ENCODE measurements at regions not wholly inside any gene's neighbourhood (a gene's known extent, or its start where the extent isn't known, plus 50 kb on each side); places are given as distances from the start of the nearest gene placed in this dataset.
"Not testable (repeated sequence)": the region's sequence is repeated elsewhere in the genome, so short reads cannot be mapped to it uniquely, and the experiment has no call there.

DNA sequence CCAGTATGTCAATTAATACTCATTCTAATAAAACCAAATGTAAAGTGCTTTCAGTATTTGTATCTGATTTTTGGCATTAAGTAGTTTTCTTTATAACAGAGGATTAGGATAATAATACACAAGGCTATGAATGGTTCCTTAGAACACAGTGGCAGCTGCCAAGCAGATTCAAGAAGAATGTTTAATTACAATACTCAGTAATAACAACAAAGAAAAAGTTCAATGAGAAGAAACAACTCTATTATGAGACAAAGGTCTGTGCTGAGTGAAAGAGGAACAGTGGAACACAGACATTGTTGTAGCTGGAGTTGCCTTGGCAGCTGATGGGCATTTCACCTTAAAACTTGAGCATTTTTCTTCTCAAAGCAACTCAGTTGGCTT lies 502.6 kb upstream of the NR3C2 start:
- no peak for DNase-seq

DNA sequence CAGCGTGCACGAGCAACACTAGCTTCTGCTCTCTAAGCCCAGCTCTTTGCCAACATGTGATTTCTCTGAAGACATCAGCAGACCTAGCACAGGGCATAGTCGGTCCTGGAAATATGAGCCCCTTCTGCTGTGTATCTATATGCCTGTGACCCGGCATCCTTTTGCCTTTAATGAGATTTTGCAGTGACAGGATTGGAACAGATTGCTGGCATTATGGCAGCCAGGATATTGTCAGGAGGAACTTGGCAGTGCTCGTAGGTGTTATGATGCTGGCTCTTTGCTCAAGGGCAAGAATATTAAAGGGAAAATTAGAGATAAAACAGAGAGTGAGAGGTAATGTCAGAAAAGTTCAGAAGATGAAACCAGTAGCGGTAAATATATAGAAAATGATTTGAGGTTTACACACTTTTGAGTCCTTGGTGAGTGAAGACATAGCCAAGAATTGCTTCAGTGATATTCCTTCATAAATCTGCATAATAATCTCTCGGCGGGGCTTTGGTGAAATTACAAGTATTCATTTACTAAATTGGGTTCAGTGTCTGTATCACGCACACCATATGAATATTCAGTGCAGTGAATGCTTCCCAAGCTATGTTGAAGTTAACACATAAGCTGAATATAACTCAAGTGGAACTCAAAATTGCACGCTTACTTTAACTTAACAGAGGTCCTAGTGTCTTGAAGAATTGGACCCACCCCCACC lies 502.1 kb upstream of the NR3C2 start:
- no peak for DNase-seq

DNA sequence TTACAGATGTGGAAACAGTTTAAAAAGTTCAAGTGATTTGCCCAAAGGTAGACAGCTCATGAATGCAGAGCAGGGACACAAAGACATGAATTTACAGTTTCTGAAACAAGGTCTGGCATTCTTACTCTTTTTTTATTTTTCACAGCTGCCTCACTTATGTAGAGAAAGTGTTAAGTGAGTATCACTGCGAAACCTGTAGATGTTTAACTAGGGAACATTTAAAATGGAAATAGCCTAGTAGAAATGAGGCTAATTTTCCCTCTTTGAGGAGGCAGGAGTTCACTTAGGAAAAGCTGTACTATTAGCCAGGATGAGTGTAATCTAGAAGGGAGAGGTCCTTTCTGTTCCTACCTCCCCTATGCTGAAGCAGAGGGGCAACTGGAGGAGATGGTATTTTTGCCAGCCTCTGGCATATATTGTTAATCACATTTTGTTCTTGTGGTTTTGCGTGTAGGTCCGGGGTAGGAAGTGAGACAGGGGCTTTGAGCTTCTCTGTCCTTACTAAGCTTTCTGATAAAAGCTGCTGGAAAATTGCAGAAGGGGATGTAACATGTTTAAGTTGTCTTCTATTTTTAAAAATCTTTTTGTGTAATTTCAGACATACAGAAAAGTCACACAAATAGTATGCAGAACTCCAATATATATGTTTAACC lies 492.8 kb upstream of the NR3C2 start:
- DNase-seq, result no peak

DNA sequence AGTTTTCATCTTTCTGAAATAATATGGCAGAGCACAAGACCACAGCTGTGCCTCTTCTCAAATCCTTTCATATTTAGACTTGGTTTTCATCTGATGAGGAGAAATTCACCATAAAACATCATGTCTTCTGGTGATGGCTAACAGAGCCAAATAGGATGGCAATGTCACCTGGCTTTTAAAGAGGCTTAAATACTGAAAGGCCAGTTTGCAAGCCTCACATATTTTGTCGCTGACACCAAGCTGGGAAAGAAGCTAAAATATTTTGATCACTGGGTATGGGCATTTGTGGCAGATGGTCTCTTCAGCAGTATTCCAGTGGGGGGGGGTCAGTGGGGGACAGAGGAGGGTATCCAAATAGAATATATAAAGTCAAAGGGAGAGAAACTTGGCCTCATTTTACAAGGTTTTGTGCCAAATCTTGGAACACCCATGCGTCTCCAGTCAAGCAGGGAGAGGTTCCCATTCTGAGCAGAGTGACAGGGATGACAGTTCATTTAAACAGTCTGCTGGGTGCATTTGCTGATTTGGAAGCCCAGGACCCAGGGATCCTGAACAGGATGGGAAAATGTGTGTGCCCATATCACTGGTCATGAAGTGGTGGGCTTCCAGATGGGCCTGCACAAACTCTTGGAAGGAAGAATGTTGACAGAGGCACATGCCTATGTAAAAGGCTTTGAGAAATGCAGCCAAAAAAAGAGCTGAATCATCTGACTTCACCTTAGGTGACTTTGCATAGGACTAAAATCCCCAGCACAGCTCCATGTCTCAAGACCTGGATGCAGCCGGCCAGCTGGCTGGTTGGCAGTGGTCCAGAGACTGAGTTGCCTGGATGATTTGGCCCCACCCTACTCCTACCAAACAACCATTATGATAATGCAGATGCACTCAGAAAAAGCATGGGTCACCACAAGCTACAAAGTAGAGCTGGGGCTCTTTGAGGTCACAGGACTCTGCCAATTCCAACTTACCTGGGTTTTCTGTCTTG lies 484.4 kb upstream of the NR3C2 start:
- DNase-seq, result peak; percentile 54

DNA sequence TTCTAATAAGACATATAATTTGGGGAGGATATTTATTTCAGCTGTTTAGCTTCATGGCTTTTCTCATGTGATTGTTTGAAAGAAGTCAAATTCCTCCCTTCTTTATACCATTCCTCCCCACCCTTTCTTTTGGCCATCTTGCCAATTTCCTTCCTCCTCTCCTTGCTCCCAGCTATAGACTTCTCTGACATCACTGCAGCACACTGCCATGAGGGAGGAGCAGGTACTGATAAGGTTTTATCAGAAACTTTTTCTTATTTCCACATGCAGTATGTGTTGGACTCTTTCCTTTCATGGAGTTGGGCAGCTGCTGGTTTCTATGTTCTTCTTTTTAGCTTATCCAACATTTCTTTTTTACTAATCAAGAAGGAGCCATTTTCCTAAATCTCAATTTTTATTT lies 481.7 kb upstream of the NR3C2 start:
- no peak for DNase-seq

DNA sequence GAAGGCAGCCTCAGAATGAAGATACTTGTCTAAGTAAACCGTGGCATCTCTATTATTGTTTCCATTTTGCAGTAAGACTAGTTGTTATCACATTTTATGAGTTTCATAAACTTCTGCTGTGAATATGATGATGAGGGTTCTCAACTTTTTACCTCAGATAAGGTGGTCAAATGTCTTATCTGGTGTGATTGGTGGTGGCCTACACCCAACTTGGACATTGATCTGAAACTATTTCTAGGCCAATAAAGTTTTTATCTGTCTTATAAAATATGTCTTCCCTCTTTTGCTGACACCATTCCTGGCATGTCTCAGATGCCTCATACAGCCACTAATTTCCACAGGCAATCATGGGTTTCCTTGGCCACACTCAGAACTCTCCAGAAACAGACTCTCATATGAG lies 480.3 kb upstream of the NR3C2 start:
- DNase-seq, result no peak

DNA sequence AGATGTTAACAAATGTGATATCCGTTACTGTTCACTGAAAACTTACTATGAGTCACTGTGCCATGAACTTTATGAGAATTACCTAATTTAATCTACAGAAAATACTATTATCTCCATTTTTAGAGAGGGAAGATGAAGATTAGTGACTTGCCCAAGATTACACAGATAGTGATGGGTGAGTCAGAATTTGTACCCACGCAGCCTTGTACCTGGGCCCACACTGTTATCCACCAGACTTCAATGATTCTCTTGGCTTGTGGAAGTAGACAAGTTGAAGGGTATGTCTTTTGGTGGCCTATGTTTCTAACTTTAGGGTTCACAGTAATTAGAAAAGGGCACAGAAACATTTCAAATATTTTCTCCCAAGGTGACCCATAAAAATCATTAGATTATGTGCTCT lies 472.5 kb upstream of the NR3C2 start:
- no peak for DNase-seq

DNA sequence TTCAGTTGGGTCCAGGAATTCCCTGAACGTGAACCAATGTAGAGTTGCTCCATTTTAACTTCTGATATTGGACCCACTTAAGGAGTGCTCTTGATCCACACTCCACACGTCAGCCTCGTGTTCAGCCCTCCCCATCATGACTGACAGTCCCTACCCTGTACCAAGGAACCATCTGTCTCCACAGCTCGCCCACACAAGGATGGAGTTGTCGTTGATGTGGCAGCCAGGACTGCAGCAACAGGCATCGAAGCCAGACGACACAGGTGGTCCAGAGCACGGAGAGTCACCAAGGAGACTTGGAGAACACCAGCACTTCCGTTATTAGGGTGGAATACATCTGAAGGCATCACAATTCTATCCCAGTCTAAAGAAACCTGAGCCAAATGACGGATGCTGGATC lies 472.1 kb upstream of the NR3C2 start:
- DNase-seq, result no peak

DNA sequence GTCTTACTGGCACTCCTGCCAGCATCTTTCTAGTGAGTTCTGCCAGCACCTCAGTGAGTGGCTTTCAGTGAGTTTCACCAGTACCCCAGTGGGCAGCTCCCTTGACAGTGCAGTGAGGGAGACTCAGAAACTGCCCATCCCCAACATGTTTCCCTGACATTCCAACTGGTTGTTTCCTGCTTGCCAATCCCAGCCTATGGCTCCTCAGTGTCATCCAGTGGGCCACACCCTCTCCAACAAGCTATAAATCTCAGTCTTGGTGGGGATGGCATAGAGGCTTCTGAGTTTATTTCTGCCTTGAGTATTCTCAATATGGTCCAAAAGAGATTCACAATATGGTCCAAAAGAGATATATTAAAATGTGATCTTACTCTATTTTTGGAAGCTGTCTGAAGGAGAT lies 461.2 kb upstream of the NR3C2 start:
- DNase-seq, result no peak

DNA sequence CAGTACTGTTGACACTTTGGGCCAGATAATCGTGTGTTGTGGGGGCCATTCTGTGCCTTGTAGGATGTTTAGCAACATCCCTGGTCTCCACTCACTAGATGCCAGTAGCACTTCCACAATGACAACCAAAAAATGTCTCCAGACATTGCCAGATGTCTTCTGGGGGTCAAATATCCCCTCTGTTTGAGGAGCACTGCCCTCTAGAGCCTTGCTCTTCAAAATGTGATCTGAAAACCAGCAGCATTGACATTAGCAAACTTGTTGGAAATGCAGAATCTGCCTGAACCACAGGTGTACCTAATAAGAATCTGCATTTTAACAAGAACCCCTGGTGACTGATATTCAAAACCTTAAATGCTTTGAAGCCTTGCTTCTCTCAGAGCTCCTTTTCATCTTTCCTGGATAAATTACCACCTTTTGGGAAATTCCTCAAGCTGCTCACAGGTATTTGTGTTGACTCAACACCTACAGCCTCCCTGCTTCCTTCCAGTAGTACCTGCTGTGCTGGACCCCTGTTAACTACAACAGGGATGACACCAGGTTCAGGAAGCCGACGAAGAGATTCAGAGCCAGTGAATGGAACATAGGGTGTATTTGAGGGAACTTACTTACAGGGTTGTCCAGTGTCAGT lies 459.0 kb upstream of the NR3C2 start:
- DNase-seq, result no peak

DNA sequence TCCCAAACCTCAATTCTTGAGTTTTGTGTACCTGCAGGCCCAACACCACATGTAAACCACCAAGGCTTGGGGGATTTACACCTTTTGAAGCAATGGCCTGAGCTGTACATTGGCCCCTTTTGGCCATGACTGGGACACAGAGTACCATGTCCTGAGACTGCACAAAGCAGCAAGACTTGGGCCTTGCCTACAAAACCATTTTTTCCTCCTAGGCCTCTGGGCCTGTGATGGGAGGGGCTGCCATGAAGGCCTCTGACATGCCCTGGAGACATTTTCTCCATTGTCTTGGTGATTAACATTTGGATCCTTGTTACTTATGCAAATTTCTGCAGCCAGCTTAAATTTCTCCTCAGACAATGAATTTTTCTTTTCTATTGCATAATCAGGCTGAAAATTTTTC lies 455.9 kb upstream of the NR3C2 start:
- DNase-seq, result not testable (repeated sequence)

DNA sequence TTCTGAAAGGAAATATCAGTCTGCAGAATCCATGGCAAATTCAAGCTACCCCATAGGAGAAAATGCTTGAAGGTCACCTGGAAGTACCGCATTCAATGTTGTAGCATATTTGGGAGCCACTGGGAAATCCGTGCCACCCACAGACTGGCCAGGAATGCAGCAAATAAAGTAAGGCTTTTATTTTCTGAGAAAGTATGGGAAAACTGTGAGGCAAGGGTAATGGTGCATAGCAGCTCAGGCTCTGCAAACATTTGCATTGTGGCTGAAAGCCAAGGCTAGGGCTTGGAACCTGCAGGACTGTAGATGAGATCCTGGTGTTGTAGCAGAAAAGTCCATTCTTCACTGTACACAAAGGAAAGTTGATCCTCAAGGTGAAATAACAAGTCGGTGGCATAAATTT lies 450.9 kb upstream of the NR3C2 start:
- DNase-seq, result no peak

DNA sequence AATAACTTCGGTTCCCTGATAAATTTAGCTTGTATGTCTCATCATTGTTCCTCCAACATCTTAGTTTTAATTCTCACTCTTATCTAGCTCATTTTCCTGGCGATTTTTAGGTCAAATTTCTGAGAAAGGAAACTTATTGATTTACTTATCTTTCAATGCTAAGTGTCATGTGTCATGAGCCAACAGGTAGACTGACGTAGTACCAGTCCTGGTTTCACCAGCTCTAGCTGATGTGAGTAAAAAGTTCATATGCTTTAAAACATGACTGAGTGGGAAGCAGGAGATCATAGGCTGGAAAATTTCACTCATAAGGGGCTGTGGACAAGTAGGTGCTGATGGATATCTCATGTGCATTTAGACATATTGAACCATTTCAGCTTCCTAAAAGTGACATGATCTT lies 441.7 kb upstream of the NR3C2 start:
- no peak for DNase-seq

DNA sequence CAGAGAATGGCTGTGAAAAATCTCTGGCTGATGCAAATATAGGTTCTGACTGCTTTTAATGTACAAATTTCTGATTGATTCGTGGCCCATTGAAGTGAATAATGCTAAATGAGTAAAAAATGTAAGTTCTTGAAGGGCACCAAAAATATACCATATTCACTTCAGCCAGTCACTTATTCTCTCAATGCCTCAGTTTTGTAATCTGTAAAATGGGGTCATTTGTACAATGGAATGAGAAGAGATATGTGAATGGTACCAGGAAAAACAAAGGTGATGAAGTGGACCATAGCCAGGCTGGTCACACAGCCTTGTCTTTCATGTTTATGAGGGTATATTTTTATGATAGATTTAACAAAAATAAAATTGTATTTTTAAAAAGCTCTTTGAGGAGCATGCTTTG lies 441.2 kb upstream of the NR3C2 start:
- no peak for DNase-seq

DNA sequence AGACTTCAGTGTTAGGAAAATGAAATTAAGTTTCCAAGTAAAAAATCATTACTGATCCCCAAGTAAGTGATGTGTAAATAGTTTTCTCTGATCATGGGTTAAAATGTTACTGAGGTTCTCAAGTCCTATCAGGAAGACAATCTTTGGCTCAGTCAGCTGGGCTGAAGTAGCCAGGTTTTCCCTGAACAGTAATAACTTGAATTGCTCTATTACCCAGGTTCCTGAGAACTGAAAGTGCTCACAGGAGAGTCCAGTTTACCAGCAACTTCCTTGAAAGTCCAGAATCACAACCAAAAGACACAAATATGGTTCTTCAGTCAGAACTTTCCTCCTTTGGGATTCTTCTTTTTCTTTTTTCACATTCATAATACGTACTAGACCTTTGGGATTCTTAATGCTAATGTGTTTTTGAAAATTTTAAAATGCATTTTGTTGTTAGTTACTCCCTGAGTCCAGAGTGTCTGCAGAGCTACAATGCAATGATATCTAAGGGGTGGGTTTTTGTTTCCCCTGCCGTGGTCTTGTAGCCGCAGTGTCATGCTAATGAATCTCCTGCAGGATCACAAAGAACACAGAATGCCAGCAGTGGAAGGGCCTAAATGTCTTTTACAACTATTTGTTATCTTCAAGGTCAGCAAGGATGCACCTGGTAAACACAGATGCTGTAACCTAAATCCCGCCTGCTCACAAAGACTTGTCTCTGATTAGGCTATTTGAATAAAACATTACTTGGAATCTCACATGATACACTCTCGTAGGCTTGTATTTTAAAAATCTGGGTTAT lies 439.8 kb upstream of the NR3C2 start:
- DNase-seq, result no peak

DNA sequence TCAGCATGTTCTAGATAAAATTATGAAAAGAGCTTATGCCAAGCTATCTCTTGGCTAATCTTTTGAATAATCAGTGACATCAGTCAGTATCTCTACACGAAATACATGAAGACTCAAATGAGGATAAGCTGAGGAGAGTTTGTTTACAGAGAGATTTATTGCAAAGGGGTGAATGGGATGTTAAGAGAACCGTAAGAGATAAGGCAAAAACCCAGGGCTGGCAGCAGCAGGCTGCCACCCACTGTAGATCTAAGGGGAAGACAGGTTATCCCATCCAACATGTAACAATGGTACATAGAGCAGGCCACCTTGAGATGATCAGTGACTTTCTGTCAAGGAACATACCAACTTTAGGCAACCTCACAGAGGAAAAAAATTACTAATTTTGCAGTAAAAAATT lies 432.1 kb upstream of the NR3C2 start:
- DNase-seq, result no peak

DNA sequence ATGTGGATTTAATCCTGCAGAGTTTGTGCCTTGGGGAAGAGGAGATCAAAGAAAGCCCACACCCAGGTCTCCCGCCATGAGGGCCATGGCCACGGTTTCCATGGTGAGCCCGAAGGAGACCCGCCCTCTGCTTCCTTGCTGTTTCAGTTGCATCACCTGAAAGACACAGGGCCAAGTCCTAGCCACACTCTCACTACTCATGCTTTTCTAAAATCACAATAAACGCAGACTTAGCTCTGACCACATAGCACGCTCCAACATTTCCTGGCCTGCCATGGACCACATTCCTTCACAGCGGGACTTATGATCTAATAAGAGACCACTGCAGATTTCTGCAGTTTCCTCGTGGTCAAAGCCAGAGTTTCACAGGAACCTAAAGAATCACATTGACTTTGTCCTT lies 426.0 kb upstream of the NR3C2 start:
- DNase-seq, result no peak

DNA sequence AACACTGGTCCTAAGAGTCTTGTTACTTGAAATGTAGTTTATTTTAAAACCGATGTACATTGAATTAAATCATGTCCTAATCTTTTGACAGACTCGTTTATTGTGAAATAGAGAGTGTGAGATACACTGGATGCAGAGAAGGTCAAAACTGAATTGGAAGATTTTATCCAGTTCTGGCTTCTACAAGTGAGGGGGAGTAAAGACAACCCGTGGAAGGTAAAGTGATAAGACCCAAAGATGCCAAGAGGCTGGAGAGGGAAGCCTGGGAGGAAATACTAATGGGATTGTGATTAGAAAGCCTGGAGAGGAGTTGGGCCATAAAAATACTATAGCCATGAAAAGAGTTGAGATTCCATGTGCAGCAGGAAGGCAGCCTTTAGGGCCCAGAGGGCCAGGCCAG lies 424.5 kb upstream of the NR3C2 start:
- no peak for DNase-seq

DNA sequence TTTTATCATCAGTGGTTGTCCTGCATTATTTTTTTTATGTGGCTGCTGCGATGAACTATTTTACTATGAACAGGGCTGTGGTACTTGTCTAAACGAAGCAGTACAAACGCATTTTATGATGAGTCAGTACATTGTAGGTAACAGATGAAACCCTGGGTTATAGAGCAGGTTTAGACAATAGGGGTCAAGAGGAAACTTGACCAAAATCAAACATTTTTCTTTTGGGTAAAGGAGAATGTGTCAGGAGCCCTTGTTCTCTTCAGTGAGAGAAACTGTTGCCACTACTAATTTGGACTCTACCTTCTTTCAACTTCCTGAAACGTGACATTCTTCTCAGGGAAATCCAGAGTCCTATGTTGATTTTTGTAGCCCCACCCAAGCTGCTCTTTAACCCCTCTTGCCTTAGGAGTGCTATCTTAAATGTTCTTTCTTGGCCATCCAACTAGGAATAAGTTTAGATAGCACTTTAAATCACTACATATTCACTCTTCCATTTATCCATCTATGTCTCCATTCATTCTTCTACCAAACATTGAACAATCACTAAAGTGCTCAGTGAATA lies 415.8 kb upstream of the NR3C2 start:
- DNase-seq, result no peak

DNA sequence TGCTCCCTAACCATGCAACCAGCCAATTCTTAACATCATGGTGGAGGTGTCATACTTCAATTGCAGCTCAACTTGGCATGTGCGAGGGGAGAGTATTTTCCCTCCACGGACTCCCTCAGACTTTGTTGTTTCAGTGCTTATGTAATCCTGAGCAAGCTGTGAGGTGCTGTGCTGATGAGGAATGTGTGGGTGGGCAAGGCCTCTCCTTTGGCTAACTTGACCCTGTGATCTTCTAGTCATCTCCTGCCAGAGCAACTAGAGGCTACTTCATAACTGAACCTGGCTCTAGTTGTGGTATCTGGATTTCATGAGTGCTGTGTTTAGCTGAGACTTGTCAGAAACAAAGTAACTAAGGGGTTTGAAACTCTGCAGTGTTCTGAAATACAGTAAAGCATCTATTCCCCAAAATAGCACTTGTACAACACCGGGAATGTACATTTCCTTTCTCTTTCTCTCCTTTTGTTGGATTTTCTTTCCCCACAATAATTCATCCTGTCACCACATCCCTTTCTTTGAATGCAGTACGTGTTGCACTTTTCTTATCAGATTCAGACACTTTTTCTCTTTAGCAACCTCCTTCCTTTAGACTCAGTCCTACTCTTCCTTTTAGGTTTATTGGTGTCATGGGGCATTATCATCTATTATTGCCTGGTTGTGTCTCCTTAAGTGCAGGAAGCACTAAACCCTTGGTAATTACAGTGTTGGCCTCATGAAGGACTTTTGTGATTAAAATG lies 415.2 kb upstream of the NR3C2 start:
- no peak for DNase-seq

DNA sequence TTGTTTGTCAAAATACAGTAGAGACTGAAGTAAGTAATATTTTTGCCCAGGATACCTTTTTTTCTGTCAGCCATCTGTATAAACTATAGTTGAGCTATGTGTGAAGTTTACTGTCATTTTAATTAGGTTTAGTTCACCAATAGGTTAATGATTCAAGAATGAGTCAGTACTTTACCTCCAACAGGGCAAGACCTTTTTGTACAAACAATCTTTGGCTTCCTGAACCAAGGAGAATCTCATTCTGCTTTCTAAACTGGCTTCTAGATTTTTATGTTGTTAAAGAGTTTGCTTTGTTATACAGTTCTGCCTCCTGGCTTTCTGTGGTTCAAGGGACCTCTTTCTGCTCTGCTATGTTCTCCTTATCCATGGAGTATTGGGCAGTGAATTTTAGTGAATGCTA lies 412.0 kb upstream of the NR3C2 start:
- DNase-seq, result no peak
